Fibroblast of the conjunctiva (primary cell): ENCODE measurements at regions not wholly inside any gene's neighbourhood (a gene's known extent, or its start where the extent isn't known, plus 50 kb on each side); places are given as distances from the start of the nearest gene placed in this dataset.

Experiments
- DNase-seq: peaks from one replicate; pipeline ENCODE4 v3.0.0-alpha.2; 2010; ENCODE audit warnings: low read depth

DNA sequence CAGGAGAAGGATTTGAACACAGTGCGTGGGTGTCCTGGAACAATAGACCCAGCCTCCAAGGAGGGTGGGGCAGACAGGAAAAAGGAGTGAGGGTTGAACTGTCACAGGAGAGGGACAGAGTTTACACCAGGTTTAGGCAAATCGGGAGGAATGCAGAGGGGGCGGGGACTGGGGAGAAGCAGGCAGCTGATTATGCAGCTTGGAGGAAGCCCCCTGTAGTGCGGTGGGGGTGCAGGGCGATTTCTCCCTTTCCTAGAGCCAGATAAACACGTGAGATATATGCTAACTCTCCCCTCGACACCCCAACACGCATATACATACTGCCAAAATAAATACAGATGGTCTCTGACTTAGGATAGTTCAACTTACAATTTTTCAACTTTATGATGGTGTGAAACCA lies 108.6 kb upstream of the PRR20G start:
- no peak for DNase-seq

DNA sequence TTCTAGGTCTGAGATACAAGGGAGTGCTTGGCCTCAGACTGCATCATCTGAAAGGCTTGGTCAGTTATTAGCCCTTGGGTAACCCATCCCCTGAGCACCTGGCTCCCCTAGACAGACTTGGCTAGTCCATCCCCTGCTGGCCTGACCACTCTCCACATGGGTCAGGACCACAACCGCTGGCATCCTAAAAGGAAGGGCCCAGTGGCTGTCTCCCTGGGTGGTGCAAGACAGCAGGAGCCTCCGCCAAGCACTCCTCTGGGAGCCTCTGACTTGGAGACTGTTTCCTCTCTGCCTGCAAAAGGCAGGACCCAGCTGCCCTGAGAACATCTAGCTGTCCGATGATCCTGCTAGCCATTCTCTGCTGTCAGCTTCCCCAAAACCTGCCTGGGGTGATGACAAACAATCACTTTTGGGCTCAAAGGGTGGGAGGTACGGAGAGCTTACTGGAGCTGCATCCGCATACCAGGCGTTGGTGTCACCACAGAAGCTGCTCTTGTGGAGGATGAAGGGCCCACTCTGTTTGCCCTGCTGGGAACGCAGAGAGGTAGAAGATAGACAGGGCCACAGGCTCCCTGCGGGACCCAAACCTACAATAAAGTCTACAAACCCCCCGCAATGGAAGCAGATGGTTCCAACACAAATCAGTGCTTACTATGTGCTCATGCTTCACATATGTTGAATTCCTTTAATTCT lies 108.0 kb upstream of the PRR20G start:
- DNase-seq = no peak

DNA sequence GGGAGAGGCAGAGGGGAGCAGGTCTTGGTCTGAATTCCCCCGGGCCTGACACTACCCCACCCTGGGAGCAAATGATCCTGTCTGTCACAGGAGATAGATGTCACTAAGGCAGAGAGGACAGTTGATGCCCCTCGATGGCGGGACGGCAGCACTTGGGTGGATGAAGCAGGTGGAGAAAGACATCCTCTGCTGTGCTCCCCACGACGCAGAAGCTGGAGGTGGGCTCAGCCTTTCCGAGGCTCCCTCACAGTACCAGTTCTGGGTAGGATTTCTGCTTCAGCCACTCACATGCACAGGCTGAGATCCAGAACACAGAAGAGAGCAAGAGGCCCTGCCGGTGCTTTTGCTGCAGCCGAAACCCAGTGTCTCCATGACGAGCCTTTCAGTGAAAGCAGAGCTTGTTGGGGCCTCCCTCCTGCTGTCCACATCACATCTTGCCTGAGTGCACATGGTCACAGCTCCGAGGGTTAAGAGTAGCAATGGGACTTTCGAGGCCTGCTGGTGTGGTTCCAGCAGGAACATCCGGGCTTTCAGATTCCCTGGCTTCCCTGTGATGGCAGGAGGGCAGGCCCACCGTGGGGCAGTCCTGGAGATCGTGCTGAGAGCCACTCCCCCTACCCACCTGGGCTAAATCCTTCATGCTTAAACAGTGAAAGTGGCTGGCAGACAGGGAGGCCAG lies 107.3 kb upstream of the PRR20G start:
- no peak for DNase-seq

DNA sequence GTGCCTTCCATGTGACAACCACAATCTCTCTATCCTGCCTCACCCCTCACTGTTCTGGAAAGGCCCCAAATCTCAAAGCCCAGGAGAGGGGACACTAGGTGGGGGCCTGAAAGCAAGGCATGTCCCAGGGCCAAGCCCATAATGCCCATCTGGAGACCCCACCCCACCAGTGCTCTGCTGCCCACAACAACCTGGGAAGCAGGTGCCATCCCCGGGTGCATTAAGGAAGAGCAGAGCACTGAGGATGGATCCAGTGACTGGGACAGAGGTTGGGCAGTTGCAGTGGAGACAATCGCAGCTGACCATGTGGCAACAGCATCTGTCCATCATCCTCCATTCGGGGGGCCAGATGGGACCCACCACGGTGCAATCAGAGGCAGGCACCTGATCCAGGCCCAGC lies 106.2 kb upstream of the PRR20G start:
- DNase-seq = no peak

DNA sequence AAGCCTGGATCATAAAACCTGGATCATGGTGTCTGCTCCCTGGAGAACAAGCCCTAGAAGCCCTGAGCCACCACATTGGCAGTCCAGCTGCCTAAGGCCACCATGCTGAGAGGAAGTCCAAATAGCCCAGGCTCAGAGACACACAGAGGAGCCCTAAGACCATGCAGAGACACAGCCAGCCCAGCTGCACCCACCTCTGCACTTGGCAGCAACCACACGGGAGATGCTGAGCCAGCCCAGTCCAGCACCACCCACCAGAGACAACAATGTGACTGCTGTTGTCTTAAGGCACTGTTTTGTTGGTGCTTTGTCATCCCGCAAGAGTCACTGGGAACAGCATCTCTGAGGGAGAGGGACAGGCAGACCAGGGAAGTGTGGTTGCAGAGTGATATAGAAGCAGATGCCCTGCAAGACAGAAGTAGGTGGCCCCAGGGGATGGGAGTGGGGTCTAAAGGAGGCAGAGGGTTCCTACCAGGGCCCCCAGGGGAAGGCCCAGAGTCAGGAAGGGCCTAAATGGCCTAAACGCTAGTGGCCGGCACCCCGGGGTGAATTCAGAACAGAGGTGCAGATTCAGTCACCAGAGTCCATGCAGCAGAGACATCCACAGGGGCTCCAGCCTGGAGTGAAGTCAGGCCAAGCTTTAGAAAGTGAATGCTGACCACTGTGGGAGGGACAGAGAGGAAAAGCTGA lies 105.4 kb upstream of the PRR20G start:
- no peak for DNase-seq

DNA sequence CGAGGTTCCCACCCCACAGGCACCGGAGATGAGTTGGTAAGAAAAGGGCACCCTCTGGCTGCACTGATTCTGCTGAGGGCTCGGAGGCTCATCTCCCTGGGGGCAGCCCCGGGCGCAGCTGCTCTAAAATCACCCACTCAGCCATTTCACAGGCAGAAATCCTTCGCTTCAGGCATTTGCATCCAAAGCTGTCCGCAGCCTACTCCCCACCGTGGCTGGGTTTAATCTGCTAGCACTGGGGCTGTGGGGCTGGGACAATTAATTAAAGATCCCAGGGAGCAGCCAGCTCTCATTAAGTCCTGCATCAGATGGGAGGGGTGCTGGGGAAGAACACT lies 104.3 kb upstream of the PRR20G start:
- no peak for DNase-seq

DNA sequence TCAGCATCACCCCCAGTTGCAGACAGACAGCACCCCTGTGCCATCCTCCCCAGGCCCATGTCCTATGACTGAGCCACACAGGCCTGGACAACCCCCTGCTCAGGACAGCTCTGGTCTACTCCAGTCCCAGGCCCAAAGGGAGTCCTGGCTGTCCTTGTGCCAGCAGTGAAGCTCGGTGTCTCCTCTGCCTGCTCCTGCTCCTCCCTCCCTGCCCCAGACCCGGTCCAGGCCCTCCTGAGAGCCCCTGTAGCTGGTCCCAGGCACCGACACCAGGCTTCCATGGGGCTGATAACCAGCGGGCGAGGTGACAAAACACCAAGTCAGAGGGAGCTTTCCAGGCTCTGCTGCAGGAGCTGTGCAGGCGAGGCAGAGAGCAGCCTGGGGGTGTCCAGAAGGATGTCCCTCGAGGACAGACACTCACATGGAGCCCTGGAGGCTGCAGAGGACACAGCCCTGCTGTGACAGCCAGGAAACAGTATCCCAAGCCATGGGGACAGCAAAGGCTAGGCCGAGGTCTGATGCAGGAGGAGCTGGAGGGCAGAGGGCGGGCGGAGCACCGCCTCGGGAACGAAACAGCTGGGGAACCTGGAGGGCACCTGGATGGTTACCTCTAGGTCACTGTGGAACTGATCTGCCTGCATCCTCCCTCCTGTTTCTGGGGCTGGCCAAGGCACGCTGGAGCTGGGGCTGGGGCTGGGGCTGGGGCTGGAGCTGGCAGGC lies 103.8 kb upstream of the PRR20G start:
- no peak for DNase-seq

DNA sequence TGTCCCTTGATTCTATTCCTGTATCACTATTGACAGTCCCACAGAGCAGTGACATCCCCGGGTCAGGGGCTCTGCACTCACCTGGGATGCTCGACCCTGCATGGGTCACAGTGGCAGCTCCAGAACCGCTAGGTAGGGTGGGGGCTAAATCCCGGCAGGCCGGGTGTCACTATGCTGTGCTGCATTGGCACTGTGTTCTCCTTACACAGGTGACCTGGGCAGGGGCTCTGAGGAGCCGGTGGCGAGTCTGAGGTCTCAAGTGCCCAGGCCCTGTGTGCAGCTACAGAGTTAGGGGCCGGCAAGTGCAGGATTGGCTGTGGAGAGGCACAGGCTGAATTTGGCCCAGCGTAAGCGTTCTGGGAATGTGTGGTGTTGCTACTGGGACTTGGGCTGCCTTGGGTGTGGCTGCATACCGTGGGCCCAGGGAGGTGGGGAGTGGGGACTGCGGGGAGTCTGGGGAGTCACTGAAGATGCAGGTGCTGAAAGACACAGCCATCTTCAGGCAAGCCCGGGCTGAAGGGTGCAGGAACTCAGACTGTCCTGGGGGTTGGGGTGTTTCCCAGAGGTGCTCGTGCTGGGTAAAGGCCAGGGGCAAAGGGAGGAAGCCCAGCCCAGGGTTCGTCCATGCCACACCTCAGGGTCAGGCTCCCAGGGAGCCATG lies 102.6 kb upstream of the PRR20G start:
- no peak for DNase-seq

DNA sequence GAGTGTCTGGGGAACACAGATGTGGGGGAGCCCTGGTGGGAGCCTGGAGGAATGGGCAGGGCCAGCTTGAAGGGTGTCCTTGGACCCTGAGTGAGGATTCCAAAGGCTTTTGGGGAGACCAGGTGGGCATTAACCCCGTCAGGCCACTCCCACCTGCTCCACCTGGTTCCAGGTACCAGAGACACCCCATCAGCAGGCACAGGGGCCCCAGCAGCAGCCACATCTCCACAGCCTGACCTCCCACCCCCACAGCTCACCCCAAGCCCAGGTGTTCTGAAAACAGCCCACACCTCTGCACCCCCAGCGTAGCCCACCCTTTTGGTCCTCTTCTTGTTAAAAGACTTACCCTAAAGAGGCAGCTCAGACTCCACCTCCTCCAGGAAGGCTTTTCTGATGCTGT lies 102.1 kb upstream of the PRR20G start:
- DNase-seq = no peak

DNA sequence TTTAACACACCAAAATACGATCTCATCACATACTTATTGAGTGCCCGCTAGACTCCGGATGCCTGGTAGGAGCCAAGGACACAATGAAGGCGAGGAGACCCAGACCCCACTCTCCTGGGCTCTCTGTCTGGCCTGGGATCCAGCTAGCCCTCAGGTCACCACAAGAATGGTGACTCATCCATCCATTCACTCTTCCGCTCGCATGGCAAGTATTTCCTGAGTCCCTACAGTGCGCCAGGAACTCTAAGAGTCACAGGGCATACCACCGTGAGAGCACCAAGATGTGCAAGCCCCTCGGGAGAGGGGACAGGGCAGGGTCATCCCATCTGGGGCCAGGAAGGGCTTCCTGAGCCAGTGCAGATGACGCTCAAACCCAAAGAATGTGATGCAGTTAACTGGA lies 101.6 kb upstream of the PRR20G start:
- no peak for DNase-seq

DNA sequence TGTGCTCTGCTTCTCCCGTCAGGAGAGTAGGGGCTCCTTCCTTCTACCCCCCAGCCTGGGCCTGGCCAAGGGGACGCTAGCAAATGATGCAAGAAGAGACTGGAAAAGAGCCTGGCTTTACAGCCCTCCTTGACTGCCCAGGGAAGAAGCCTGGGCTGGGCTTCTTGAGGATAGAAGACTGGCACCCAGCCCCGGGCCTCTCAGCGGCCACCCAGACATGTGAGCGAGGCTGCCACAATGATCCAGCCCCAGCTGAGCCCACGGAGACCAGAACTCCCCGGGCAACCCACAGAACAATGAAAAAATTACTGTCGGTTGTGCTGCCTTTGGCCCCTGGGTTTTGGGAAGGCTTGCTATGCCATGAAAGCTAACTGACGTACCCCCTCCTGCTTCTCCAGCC lies 100.6 kb upstream of the PRR20G start:
- DNase-seq = no peak

DNA sequence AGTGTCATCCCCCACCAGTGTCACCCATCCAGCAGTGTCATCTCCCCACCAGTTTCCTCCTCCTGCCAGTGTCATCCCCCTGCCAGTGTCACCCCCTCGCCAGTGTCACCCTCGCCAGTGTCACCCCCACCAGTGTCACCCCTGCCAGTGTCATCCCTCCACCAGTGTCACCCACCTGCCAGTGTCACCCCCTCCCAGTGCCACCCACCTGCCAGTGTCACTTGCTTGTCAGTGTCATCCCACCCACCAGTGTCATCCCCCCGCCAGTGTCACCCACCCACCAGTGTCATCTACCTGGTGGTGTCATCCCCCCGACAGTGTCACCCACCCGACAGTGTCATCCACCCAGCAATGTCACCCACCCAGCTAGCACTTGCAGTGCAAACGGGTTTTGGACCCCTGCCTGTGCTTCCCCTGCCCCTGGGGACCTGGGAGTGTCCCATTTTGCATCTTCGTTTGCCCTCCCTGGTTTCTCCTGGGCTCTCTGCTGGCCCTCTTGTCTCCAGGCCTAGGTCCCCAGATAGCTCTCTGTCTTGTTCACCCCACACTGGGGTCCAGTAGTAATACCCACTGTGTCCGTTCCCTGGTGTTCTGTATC lies 99.8 kb upstream of the PRR20G start:
- DNase-seq = no peak

DNA sequence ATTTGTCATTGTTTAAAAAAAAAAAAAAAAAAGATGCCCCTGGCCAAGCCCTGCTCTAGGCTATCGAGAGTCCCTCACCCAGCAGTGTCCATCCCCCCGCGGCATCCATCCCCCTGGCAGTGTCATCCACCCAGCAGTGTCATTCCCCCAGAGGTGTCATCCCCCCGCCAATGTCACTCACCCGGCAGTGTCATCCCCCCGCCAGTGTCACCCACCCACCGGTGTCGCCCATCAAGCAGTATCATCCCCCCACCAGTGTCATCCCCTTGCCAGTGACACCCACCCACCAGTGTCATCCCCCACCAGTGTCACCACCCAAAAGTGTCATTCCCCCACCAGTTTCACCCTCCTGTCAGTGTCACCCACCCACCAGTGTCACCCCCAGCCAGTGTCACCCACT lies 99.3 kb upstream of the PRR20G start:
- no peak for DNase-seq

DNA sequence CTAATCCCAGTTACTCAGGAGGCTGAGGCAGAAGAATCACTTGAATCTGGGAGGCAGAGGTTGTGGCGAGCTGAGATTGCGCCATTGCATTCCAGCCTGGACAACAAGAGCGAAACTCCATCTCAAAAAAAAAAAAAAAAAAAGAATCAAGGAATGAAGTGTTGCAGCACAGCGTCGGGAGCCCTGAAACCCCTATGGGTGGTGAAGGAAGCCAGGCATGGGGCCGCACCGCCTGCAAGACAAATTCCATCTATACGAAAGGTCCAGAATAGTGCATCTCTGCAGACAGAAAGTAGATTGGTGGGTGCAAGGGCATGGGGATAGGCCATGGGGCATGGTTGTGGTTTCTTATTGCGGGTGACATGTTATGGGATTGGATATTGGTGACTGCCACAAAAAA lies 98.6 kb upstream of the PRR20G start:
- DNase-seq = no peak

DNA sequence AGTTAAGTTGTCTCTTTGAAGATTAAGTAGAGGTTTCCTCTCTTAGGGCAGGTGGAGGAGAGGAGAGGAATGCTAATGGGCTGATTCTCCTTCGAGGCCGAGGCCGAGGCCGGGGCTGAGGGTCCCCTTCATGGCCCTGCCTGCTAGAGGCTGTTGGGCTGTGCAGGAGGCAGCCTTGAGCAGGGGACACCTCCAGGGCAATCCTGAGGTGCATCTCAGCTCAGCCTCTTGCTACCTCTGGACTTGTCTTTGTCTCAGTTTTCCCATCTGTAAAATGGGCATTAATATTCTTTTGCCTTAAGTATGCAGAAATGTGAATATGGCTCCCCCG lies 97.7 kb upstream of the PRR20G start:
- no peak for DNase-seq

DNA sequence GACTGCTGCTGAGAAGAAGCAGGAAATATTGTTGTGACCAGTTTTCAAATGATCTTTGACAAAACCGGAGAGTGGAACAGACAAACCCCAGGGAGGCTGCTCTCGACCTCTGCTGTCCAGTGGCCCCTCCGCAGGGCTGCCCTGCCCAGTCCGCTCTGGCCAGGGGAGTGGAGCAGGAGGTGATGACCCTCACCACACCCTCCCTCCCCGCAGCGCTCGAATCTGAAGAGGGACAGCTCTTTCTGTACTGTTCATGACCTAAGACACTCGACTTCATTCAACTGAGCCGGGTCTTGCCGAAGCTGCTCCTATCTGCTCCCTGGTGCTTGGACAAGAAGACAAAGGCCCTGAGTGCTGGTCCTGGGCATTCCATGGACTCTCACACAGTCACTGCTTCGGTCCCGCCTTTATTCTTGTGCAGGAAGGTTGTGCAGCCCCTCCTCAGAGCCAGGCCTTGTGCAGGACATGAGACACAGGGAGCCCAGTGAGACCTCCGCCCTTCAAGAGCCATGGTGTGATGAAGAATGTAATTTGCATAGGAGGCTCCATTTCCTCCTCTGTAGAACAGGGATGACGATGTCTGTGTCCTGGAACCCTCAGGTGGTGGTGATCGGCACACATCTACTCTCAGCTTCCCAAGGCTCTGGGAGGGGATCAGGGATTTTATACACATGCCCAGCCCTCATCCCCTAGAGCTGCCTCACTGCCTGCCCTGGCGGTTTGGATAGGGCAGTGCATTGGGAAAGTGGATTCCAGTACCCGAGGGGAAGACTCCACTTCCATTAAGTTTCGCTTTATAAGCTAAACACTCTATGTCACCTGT lies 97.1 kb upstream of the PRR20G start:
- no peak for DNase-seq

DNA sequence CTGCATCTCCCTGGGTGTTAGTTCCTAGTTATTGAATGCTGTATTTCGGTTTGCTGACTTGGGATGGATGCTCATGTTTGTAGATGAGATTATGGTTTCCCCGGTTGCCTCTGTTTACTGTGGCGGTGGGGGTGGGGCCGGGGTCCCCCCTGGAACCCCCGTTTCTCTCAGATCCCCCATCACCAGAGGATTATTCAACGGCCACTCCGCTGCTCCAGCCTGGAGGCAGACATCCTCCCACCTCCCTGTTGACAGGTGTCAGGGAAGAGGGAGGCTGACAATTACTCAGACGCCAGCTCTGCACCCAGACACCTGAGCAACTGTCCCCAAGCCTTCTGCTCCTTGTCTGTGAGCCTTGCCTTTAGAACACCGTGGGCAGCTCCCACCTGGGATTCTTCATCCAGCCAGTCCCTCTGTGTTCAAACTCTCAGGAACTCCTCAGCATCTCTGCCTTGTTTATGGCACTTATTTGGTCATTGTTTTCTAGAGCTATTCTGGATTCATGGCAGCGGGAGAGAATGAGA lies 95.9 kb upstream of the PRR20G start:
- DNase-seq = no peak

DNA sequence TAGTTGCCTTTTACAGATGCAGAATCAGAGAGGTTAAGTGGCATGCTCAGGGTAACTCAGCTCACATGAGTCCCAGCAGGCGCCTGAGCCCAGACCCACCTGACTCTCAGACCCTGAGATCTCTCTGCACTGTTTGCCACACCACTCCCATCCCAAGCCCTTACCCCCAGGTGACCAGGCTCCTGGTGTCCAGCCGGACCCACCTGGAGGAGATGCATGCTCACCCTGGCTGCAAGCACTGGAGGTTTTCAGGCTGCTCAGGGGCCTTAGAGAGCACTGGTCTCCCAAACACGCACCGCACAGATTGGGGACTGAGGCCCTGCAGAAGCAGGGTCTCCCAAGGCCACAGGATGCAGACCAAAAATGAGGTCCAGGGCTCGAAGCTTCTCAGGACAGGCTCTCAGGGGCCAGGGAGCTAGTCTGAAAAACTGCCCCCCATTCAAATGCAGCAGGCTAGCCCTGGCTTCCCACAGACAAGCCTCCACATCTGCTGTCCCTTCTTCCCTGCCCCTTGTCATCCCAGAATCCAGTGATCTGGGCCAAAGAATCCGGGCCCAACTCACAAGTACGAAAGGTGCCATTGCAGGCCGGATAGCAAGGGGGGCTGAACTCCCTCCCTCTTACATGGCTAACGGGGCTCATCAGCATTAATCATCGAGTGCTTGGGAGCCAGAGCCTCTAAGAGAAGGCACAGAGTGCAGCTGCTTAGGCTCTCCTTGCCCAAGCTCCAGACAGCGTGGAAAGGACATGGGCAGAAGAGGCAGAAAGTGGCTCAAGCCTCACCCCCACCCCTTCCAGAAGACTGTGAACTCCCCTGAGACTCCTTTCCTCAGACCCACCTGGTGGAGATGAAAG lies 90.2 kb upstream of the PRR20G start:
- DNase-seq = no peak

DNA sequence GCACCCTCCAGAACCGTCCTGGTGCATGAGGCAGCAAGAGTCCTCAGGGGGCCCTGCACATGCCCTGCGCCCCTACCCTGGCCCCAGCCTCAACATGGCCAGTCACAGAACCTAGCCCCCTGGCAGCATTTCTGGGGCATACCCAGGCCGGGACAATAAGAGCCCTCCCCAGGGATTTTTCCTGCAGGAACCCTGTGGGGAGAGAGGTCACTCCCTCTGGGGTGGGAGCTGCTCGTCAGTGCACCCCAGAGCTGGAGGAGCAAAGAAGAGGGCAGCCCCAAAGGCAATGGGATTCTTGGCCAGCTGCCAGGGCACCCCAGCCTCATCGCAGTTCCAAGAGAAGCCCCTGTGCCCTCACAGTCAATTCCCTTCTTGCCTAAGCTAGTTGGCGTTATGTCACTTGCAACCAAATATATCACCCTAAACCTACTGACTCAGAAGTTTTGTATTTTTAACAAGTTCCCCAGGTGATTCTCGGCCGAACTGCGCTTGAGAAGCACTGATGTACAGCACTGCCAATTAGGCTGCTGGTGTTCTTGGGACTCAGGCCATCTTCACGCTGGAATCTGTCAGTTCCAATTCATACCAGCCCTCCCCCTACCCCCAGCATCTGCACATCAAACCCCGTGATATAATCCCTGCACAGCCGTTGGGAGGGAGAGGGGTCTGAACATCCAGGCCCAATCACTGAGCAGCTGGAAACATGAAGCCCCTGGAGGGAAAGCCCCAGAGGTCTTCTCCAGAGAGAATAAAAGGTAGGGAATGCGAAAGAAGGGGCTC lies 87.5 kb upstream of the PRR20G start:
- DNase-seq = no peak
